ENCODE measurements at regions not wholly inside any gene's neighbourhood (a gene's known extent, or its start where the extent isn't known, plus 50 kb on each side); places are given as distances from the start of the nearest gene placed in this dataset.

- no peak for DNase-seq
Observed at GRCh38 chr5:166963596-166963995, 1327.8 kb upstream of the WWC1 start.

GRCh38 chr5:166977911-166978422 is 1313.5 kb upstream of the WWC1 start:
- no peak for DNase-seq

- no peak for DNase-seq
Observed at GRCh38 chr5:166979307-166979895, 1312.0 kb upstream of the WWC1 start.

- no peak for DNase-seq
Observed at GRCh38 chr5:166980666-166981065, 1310.8 kb upstream of the WWC1 start.

- DNase-seq = no peak
Observed at GRCh38 chr5:166982226-166982625, 1309.2 kb upstream of the WWC1 start.

- no peak for DNase-seq
Observed at GRCh38 chr5:166991601-166992000, 1299.8 kb upstream of the WWC1 start.

GRCh38 chr5:166992108-166992507 is 1299.3 kb upstream of the WWC1 start:
- no peak for DNase-seq

- DNase-seq = no peak
Observed at GRCh38 chr5:166992874-166993722, 1298.3 kb upstream of the WWC1 start.

- DNase-seq = no peak
Observed at GRCh38 chr5:166994226-166994625, 1297.2 kb upstream of the WWC1 start.

GRCh38 chr5:167001246-167001645 is 1290.2 kb upstream of the WWC1 start:
- DNase-seq = no peak

- DNase-seq = no peak
Observed at GRCh38 chr5:167008705-167009104, 1282.7 kb upstream of the WWC1 start.

- no peak for DNase-seq
Observed at GRCh38 chr5:167011196-167011595, 1280.2 kb upstream of the WWC1 start.

- DNase-seq = no peak
Observed at GRCh38 chr5:167012123-167013034, 1279.1 kb upstream of the WWC1 start.

GRCh38 chr5:167014401-167015056 is 1276.9 kb upstream of the WWC1 start:
- no peak for DNase-seq

GRCh38 chr5:167020418-167020817 is 1271.0 kb upstream of the WWC1 start:
- DNase-seq = no peak

GRCh38 chr5:167029488-167029887 is 1262.0 kb upstream of the WWC1 start:
- no peak for DNase-seq

- DNase-seq = no peak
Observed at GRCh38 chr5:167030500-167031120, 1260.8 kb upstream of the WWC1 start.

GRCh38 chr5:167036585-167036984 is 1254.9 kb upstream of the WWC1 start:
- DNase-seq = no peak

- peak in 1 of 2 experiments; percentile 6 for DNase-seq
Observed at GRCh38 chr5:167049043-167049663, 1242.3 kb upstream of the WWC1 start.

- no peak for DNase-seq
Observed at GRCh38 chr5:167049771-167050567, 1241.5 kb upstream of the WWC1 start.
